ENCODE measurements at regions not wholly inside any gene's neighbourhood (a gene's known extent, or its start where the extent isn't known, plus 50 kb on each side); places are given as distances from the start of the nearest gene placed in this dataset.

DNA sequence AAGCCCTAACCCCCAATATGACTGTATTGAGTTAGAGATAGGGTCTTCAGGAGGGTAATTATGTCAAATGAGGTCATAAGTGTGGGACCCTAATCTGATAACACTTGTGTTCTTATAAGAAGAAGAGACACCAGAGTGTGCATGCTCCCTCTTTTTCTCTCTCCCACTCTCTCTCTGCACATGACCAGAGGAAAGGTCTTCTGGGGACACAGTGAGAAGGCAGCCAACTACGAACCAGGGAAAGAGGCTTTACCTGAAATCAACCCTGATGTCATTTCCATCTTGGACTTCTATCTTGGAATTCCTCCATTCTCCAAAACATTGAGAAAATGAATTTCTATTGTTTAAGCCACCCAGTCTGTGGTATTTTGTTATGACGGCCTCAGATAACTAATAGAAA is 97.2 kb upstream of the MAD2L1 start:
- no peak for DNase-seq

DNA sequence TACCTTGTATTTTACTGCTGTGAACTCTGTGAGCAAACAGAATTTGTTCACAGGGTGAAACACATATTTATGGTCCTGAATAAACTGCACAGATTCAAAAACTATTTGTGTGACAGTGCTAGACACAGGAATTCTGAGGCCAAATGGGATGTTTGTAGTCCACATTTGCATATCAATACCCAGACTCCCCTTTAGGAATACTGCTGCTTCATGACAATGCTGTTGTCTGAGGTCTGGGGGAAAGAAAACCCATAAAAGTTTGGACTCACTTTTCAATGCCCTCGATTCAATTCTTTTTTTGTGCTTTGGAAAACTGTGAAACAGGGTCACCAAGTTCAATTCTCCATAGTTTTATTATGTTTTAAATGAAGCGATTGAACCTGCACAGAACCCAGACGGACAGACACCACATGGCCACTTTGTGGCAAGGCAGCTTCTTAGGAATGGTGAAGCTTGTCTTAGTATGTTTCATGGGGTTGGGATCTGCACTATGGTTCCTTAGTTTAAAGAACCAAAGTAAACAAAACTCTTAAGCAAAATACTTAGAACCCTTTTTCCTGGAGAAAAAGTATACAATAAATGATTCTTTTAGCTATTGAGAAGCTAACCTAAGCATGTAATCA is 92.3 kb upstream of the MAD2L1 start:
- DNase-seq = no peak

DNA sequence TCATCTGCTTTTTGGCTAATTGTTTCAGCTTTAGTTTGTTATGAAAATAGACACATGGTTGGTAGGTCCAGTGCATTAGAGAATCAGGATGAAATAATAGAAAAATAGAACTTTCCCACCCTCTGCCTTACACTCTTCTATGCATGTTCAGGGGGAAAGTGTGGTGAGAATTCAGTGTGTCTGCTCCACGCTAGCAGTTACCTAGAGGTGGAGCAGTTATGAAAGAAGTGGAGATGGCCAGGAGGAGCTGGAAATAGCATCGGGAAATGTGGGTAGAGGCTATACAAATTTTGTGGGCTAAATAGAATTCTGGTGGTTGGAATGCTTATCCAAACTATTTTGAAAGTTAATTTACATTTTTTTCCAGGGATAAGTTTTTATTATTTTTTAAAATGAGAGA is 91.4 kb upstream of the MAD2L1 start:
- no peak for DNase-seq

DNA sequence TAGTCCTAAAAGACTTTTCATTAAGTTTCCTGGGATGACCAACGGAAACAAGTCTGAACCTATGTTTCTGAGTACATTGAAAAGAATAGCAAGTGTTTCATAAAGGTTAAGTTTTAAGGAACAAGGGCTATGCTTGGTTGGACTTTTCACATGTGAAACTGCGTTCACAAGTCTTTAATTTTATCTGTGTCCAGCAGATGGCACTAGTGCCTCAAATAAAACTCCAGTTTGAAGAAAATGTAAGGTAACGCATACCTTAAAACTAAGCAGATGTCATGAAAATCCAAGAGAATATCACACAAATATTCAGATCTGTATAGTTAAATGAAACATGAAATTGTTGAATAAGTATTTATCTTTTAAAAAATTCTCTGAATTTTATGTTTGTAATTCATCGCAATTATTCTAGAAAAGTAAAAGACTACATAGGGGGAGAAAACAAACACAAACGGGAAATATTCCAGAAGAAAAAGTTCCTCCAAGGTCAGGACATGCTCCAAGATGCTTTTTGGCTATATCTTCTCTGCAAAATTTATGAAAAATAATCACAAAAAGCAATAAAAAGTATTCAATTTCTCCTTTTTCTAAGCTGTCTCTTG is 89.6 kb upstream of the MAD2L1 start:
- DNase-seq = peak; percentile 23

DNA sequence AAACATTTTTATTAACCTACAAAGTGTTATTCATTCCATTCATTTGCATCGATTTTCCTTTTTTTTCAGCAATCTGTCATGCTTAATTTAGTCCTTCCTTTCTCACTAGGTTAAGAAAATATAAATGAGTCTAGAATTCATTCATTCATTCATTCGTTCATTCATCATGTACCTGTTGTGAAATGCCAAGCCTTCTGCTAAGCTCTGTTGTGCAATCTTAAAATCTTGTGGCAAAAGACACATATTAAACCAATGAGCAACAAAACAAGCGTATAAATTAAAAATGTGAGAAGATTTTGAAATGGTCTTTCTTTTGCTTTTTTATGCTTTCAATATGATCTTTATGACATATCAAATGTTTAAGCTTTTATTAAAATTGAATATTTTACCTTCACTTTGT is 88.6 kb upstream of the MAD2L1 start:
- no peak for DNase-seq

DNA sequence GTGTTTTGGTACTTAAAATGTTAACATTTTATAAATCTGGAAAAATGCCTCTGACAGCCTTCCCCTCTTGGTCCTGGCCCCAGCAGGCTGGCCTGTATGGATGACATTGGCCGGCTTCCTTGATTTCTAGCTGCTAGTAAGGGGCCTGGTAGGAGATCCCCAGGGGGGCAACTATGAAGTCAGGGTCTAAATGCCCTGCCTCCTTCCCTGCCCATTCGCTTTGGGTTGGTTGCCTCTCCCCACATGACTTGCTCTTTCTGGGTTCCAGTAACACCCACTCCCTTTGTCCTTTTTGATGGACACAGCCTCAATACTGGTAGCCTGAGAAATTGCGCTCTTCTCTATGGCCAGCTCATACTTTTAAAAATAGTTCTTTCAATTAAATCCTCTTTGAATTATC is 78.0 kb upstream of the MAD2L1 start:
- DNase-seq = no peak

DNA sequence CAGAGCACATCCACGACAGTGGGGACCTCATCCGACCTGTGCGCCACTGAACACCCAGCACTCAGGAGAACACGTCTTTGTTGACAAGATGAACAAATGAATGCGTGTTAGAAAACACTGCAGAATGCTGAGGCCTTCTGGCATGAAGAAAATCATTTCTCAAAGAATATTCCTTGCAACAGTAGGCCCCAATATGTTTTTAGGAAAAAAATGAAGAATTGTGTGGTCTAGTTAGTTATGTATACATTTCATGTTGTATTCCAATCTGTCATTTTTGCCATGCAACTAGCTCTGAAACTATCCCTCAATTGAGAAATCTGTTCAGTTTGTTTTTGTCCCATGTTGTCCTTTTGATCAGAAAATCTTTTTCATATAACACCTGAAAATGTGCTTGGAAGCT is 77.4 kb upstream of the MAD2L1 start:
- no peak for DNase-seq

DNA sequence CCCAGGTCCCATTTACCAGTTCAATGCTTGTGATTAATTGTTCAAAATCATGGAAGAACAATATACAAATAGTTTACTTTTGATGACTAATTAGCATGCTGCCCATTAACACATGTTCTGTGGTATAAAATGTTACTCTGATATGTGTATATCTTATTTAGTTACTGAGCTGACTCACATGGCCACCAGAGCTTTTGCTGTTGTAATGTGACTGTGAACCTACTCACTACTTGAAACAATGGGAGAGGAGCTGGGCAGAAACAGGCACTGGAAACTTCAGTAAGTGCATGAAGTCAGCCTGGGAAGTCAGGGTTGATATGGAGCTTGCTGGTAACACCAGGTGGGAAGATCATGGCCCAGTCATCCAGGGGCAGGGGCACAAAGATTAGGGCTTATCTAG is 72.7 kb upstream of the MAD2L1 start:
- no peak for DNase-seq

DNA sequence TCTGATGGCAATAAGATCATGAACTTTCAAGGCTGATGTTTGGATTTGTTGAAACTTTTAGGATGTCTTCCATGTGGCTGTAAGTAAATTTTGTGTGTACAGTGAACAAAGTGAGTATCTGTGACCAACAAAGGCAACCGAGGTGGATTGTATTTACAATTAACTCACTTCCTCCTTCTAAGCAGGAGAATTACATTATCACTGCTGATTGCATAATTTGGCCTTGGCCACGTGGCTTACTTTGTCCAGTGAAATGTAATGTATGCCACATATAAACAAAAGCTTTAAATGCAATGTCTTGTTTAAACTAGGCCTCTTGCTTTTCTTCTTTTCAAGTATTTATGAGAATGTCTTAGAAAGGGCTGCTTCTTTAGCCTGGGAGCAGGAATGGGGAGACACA is 66.3 kb upstream of the MAD2L1 start:
- no peak for DNase-seq

DNA sequence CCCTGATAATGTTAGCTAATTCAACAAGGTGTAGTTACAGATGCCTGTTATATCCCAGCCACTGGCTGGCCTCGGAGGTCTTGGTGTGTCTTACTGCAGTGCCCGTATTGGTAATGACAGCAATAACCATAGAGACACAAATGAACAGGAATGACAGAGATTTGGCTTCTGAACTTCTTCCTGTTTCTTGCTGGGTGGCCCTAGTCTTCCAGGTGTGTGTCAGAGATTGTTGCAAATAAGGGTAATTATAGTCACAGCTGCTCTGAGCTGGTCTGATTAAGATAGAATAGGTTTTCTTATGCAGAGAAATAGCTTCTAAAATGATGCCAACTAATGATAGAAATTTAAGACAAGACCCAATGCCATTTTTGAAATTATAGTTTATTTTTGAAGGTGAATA is 64.1 kb upstream of the MAD2L1 start:
- DNase-seq = no peak
